Tibial nerve (tissue), 4 donors: ENCODE measurements at regions not wholly inside any gene's neighbourhood (a gene's known extent, or its start where the extent isn't known, plus 50 kb on each side); places are given as distances from the start of the nearest gene placed in this dataset.

ENCODE experiments used
- DNase-seq, 2 donors: peaks; one replicate each; pipeline ENCODE4 v3.0.0-alpha.2; 2019; ENCODE audit warnings: low spot score in 2 of 2
- H3K27ac ChIP-seq, 4 donors: fragments of 200-600 bp; sonication (generic) in 3 of 4; one replicate each; pipeline ENCODE4 v1.5.1; 2017 to 2019; ENCODE audit warnings: mild to moderate bottlenecking in 1 of 4
- H3K27me3 ChIP-seq, 2 donors: fragments of 200-600 bp; sonication (generic) in 1 of 2; one replicate each; pipeline versions ENCODE4 v1.5.1 to v1.6.0; 2017 to 2019
- H3K36me3 ChIP-seq, 3 donors: fragments of 200-600 bp; sonication (generic); one replicate each; pipeline ENCODE4 v1.5.1; 2018 to 2019
- H3K4me1 ChIP-seq, 4 donors: fragments of 200-600 bp; sonication (generic) in 3 of 4; one replicate each; pipeline ENCODE4 v1.5.1; 2017 to 2019
- H3K4me3 ChIP-seq, 4 donors: fragments of 200-600 bp; sonication (generic) in 3 of 4; one replicate each; pipeline ENCODE4 v1.5.1; 2017 to 2019; ENCODE audit warnings: mild to moderate bottlenecking in 1 of 4, moderate library complexity in 1 of 4
- H3K9me3 ChIP-seq, 4 donors: fragments of 200-600 bp; sonication (generic) in 3 of 4; one replicate each; pipeline ENCODE4 v1.5.1; 2017 to 2019
- CTCF ChIP-seq, 5 experiments: fragments of 200-600 bp in 3 of 5; fragments of 450-650 bp in 2 of 5; sonication (generic) in 3 of 5; IDR thresholded peaks; one replicate each; pipeline ENCODE4 v1.5.1; 2016 to 2019; ENCODE audit warnings: antibody characterized with exemption in 5 of 5, mild to moderate bottlenecking in 3 of 5, moderate library complexity in 2 of 5
- EP300 ChIP-seq, 2 donors: sonication (generic); formaldehyde crosslinking; IDR thresholded peaks; one replicate each; pipeline ENCODE4 v1.6.1; 2017; ENCODE audit warnings: antibody characterized with exemption in 2 of 2, mild to moderate bottlenecking in 1 of 2
- POLR2A ChIP-seq, 2 donors: fragments of 450-650 bp; IDR thresholded peaks; one replicate each; pipeline ENCODE4 v1.6.1; 2017; ENCODE audit warnings: antibody characterized with exemption in 2 of 2, mild to moderate bottlenecking in 2 of 2, moderate library complexity in 2 of 2
- WGBS, 2 donors: methylation state at CpG; one replicate each; pipeline ENCODE4 v1.1.5; 2018; 5-methylcytosine and 5-hydroxymethylcytosine counted together

GRCh38 chr12:88644946-88645702, 64.9 kb upstream of the KITLG start:
- TF ChIP-seq POLR2A (IDR thresholded peaks at IDR 0.05) (no peak), EP300 (IDR thresholded peaks at IDR 0.05) (no peak), CTCF (IDR thresholded peaks at IDR 0.05) (no peak)
- Histone ChIP-seq H3K27ac (no peak overlapping the region), H3K4me3 (no peak overlapping the region), H3K9me3 (no peaks in the 10 kb centered on the region), H3K4me1 (no peaks in the 10 kb centered on the region), H3K27me3 (no peaks in the 10 kb centered on the region), H3K36me3 (no peaks in the 10 kb centered on the region)
- DNase-seq: no peak
- 85 to 86% methylated on average over 7 of the region's 7 CpGs for WGBS, 2 donors

- no peak for TF ChIP-seq CTCF (IDR thresholded peaks at IDR 0.05)
- no peak for TF ChIP-seq EP300 (IDR thresholded peaks at IDR 0.05)
- no peak for TF ChIP-seq POLR2A (IDR thresholded peaks at IDR 0.05)
- no peaks in the 10 kb centered on the region for H3K27me3 ChIP-seq
- no peak for DNase-seq
- H3K4me3 ChIP-seq: no peak overlapping the region
- H3K9me3 ChIP-seq: no peaks in the 10 kb centered on the region
- WGBS, 2 donors: 89 to 90% methylated on average over 2 of the region's 2 CpGs
- no peaks in the 10 kb centered on the region for H3K36me3 ChIP-seq
- no peak overlapping the region for H3K27ac ChIP-seq
- peaks cover 0 to 13% (median 2%) of the 10 kb centered on the region in 4 donors for H3K4me1 ChIP-seq
Observed at GRCh38 chr12:88643685-88644084, 63.4 kb upstream of the KITLG start.

GRCh38 chr12:88642675-88643431, 62.6 kb upstream of the KITLG start:
- 71 to 76% methylated on average over 1 of the region's 1 CpG for WGBS, 2 donors
- no peak overlapping the region for H3K27ac ChIP-seq

GRCh38 chr12:88638966-88639760, 58.9 kb upstream of the KITLG start:
- Histone ChIP-seq H3K36me3 (no peaks in the 10 kb centered on the region), H3K27ac (peak overlapping the region in 2 of 4 donors; percentile 48 to 75), H3K4me1 (peaks cover 0 to 20% (median 2%) of the 10 kb centered on the region in 4 donors), H3K27me3 (no peaks in the 10 kb centered on the region), H3K9me3 (no peaks in the 10 kb centered on the region), H3K4me3 (peak overlapping the region in 1 of 4 donors; percentile 20)
- WGBS, 2 donors: 20 to 24% methylated on average over 6 of the region's 6 CpGs
- TF ChIP-seq CTCF (IDR thresholded peaks at IDR 0.05) (no peak), EP300 (IDR thresholded peaks at IDR 0.05) (peak in 1 of 2 donors; percentile 55), POLR2A (IDR thresholded peaks at IDR 0.05) (no peak)
- no peak for DNase-seq

More at GRCh38 chr12:88642675-88643431, 62.6 kb upstream of the KITLG start:
- Histone ChIP-seq H3K27me3 (no peaks in the 10 kb centered on the region), H3K4me1 (peaks cover 0 to 20% (median 2%) of the 10 kb centered on the region in 4 donors), H3K9me3 (no peaks in the 10 kb centered on the region), H3K4me3 (no peak overlapping the region), H3K36me3 (no peaks in the 10 kb centered on the region)
- DNase-seq: no peak
- no peak for TF ChIP-seq CTCF (IDR thresholded peaks at IDR 0.05)
- no peak for TF ChIP-seq POLR2A (IDR thresholded peaks at IDR 0.05)
- TF ChIP-seq EP300 (IDR thresholded peaks at IDR 0.05): no peak
